HEK293T (cell line): ENCODE measurements at regions not wholly inside any gene's neighbourhood (a gene's known extent, or its start where the extent isn't known, plus 50 kb on each side); places are given as distances from the start of the nearest gene placed in this dataset.

ENCODE experiments used
- CTCF ChIA-PET: fragments of 350-600 bp; formaldehyde crosslinking; extraction: SDS; loops from one replicate; lab custom pipeline; 2021; ENCODE audit warnings: antibody characterized with exemption, inconsistent platforms; lab: Yijun Ruan, JAX
- POLR2A ChIA-PET: fragments of 350-600 bp; formaldehyde crosslinking; extraction: SDS; loops from one replicate; lab custom pipeline; 2020; ENCODE audit warnings: antibody characterized with exemption, inconsistent platforms; lab: Yijun Ruan, JAX
- DNase-seq: peaks from one replicate; pipeline ENCODE4 v3.0.0; 2012; ENCODE audit warnings: mixed read lengths; ENCODE audit errors: extremely low spot score
- ARNT ChIP-seq: fragments of 450-650 bp; IDR thresholded peaks from 2 replicates; pipeline ENCODE4 v1.6.1; 2017; ENCODE audit warnings: mild to moderate bottlenecking
- BHLHE40 ChIP-seq: fragments of 450-650 bp; IDR thresholded peaks from 2 replicates; pipeline ENCODE4 v1.6.1; 2016; ENCODE audit warnings: mild to moderate bottlenecking, moderate library complexity, borderline replicate concordance
- CTBP1 ChIP-seq: fragments of 450-650 bp; IDR thresholded peaks from 2 replicates; pipeline ENCODE4 v1.6.1; 2016; ENCODE audit warnings: borderline replicate concordance
- ELF4 ChIP-seq: fragments of 450-650 bp; IDR thresholded peaks from 2 replicates; pipeline ENCODE4 v1.6.1; 2017; ENCODE audit warnings: antibody characterized with exemption
- FOXA1 ChIP-seq: fragments of 450-650 bp; IDR thresholded peaks from 2 replicates; pipeline ENCODE4 v1.6.1; 2016; ENCODE audit warnings: mild to moderate bottlenecking
- FOXK2 ChIP-seq: fragments of 450-650 bp; IDR thresholded peaks from 2 replicates; pipeline ENCODE4 v1.6.1; 2016; ENCODE audit warnings: mild to moderate bottlenecking
- FOXM1 ChIP-seq: fragments of 450-650 bp; IDR thresholded peaks from 2 replicates; pipeline ENCODE4 v1.6.1; 2017; ENCODE audit warnings: mild to moderate bottlenecking, borderline replicate concordance
- HDGF ChIP-seq: fragments of 450-650 bp; IDR thresholded peaks from 2 replicates; pipeline ENCODE4 v1.6.1; 2017; ENCODE audit warnings: antibody characterized with exemption, borderline replicate concordance
- L3MBTL2 ChIP-seq: fragments of 450-650 bp; conservative IDR thresholded peaks from 2 replicates; pipeline ENCODE4 v1.6.1; 2016; ENCODE audit warnings: mild to moderate bottlenecking
- LEF1 ChIP-seq: fragments of 450-650 bp; IDR thresholded peaks from 2 replicates; pipeline ENCODE4 v1.6.1; 2017; ENCODE audit warnings: mild to moderate bottlenecking, borderline replicate concordance
- NFRKB ChIP-seq: fragments of 450-650 bp; IDR thresholded peaks from 2 replicates; pipeline ENCODE4 v1.6.1; 2016; ENCODE audit warnings: mild to moderate bottlenecking, moderate library complexity
- PKNOX1 ChIP-seq: fragments of 450-650 bp; IDR thresholded peaks from 2 replicates; pipeline ENCODE4 v1.6.1; 2016
- SP1 ChIP-seq: fragments of 450-650 bp; IDR thresholded peaks from 2 replicates; pipeline ENCODE4 v1.6.1; 2017
- SUZ12 ChIP-seq: fragments of 450-650 bp; IDR thresholded peaks from 2 replicates; pipeline ENCODE4 v1.6.1; 2016; ENCODE audit warnings: mild to moderate bottlenecking
- TARDBP ChIP-seq: fragments of 450-650 bp; IDR thresholded peaks from 2 replicates; pipeline ENCODE4 v1.6.1; 2016
- ZNF384 ChIP-seq: fragments of 450-650 bp; IDR thresholded peaks from 2 replicates; pipeline ENCODE4 v1.6.1; 2016

GRCh38 chr10:3526727-3527501 is 258.1 kb downstream of the KLF6 start:
- ChIA-PET POLR2A (no interaction called here), CTCF (no interaction called here)
- TF ChIP-seq ELF4 (no peak), BHLHE40 (no peak), LEF1 (no peak), CTBP1 (no peak), FOXM1 (no peak), HDGF (no peak), L3MBTL2 (no peak), PKNOX1 (no peak), ARNT (no peak), TARDBP (no peak), NFRKB (no peak), SP1 (no peak), ZNF384 (no peak), FOXK2 (no peak), SUZ12 (no peak), FOXA1 (no peak)
- DNase-seq, result no peak

GRCh38 chr10:3525832-3526449 is 259.1 kb downstream of the KLF6 start:
- ChIA-PET CTCF (interaction anchor here (0.6 kb wide), 1 partner anchor 204 kb away, joined by 3 read pairs; no protein-coding TSS in a partner anchor), POLR2A (interaction anchor here (0.8 kb wide), 1 partner anchor 41 kb away, joined by 3 read pairs; no protein-coding TSS in a partner anchor)
- no peak for TF ChIP-seq FOXM1
- no peak for TF ChIP-seq FOXA1
- no peak for TF ChIP-seq LEF1
- TF ChIP-seq ZNF384, result no peak
- TF ChIP-seq NFRKB, result no peak
- no peak for TF ChIP-seq FOXK2
- TF ChIP-seq PKNOX1, result no peak
- no peak for TF ChIP-seq L3MBTL2
- no peak for TF ChIP-seq ELF4
- TF ChIP-seq SP1, result no peak
- TF ChIP-seq SUZ12, result no peak
- TF ChIP-seq ARNT, result no peak
- TF ChIP-seq TARDBP, result no peak
- no peak for TF ChIP-seq CTBP1
- TF ChIP-seq HDGF, result no peak
- TF ChIP-seq BHLHE40, result no peak
- peak; percentile 50 for DNase-seq

- TF ChIP-seq PKNOX1 (no peak), ARNT (no peak), SP1 (no peak), FOXA1 (no peak), FOXM1 (no peak), BHLHE40 (no peak), ZNF384 (no peak), HDGF (no peak), CTBP1 (no peak), TARDBP (no peak), NFRKB (no peak), ELF4 (no peak), L3MBTL2 (no peak), FOXK2 (no peak), LEF1 (no peak)
- ChIA-PET POLR2A (no interaction called here), CTCF (interaction anchor here (0.9 kb wide), 1 partner anchor 52 kb away, joined by 4 read pairs; no protein-coding TSS in a partner anchor)
- no peak for DNase-seq
Measured at GRCh38 chr10:3524086-3524960, 260.7 kb downstream of the KLF6 start.

GRCh38 chr10:3523309-3524050 is 261.5 kb downstream of the KLF6 start:
- POLR2A ChIA-PET, result no interaction called here

More at GRCh38 chr10:3523309-3524050, 261.5 kb downstream of the KLF6 start:
- CTCF ChIA-PET, result no interaction called here
- DNase-seq, result no peak
- TF ChIP-seq SP1, result no peak
- no peak for TF ChIP-seq PKNOX1
- TF ChIP-seq BHLHE40, result no peak
- no peak for TF ChIP-seq FOXM1
- no peak for TF ChIP-seq LEF1
- TF ChIP-seq L3MBTL2, result no peak
- no peak for TF ChIP-seq ELF4
- no peak for TF ChIP-seq CTBP1
- TF ChIP-seq SUZ12, result no peak
- TF ChIP-seq TARDBP, result no peak
- no peak for TF ChIP-seq HDGF
- TF ChIP-seq FOXA1, result no peak
- TF ChIP-seq ZNF384, result no peak
- no peak for TF ChIP-seq FOXK2
